Stomach (tissue), 8 donors: ENCODE measurements at regions not wholly inside any gene's neighbourhood (a gene's known extent, or its start where the extent isn't known, plus 50 kb on each side); places are given as distances from the start of the nearest gene placed in this dataset.

Experiments used
- DNase-seq, 2 donors: peaks; one replicate each; pipeline versions ENCODE4 v3.0.0 to v3.0.0-alpha.2; 2013 to 2019
- H3K27ac ChIP-seq, 5 donors: fragments of 200-600 bp in 4 of 5; sonication (generic) in 4 of 5; one replicate each; pipeline ENCODE4 v1.5.1; 2013 to 2019; ENCODE audit warnings: mild to moderate bottlenecking in 1 of 5, moderate library complexity in 1 of 5
- H3K27me3 ChIP-seq, 3 donors: fragments of 200-600 bp; sonication (generic); one replicate each; pipeline ENCODE4 v1.5.1; 2017 to 2019; ENCODE audit warnings: mixed run types in 1 of 3
- H3K36me3 ChIP-seq, 4 donors: fragments of 200-600 bp; sonication (generic); 1 replicate in 3 of 4; 2 replicates in 1 of 4; pipeline ENCODE4 v1.5.1; 2016 to 2019
- H3K4me1 ChIP-seq, 4 donors: fragments of 200-600 bp; sonication (generic); one replicate each; pipeline ENCODE4 v1.5.1; 2016 to 2019
- H3K4me3 ChIP-seq, 4 donors: fragments of 200-600 bp; sonication (generic) in 3 of 4; one replicate each; pipeline ENCODE4 v1.5.1; 2016 to 2019; ENCODE audit warnings: mild to moderate bottlenecking in 1 of 4
- H3K9me3 ChIP-seq, 4 donors: fragments of 200-600 bp; sonication (generic); one replicate each; pipeline ENCODE4 v1.5.1; 2016 to 2019
- EP300 ChIP-seq: sonication (generic); formaldehyde crosslinking; IDR thresholded peaks from one replicate; pipeline ENCODE4 v1.6.1; 2017; ENCODE audit warnings: antibody characterized with exemption
- POLR2A ChIP-seq, 4 donors: fragments of 450-650 bp; IDR thresholded peaks; one replicate each; pipeline ENCODE4 v1.6.1; 2016; ENCODE audit warnings: antibody characterized with exemption in 4 of 4, control low read depth in 2 of 4, mild to moderate bottlenecking in 1 of 4, moderate library complexity in 1 of 4
- POLR2AphosphoS5 ChIP-seq, 3 donors: sonication (generic); formaldehyde crosslinking; IDR thresholded peaks; one replicate each; pipeline ENCODE4 v1.6.1; 2016; ENCODE audit warnings: antibody characterized with exemption in 3 of 3
- WGBS, 5 donors: extraction: QIAGEN DNeasy Blood & Tissue Kit in 3 of 5; methylation state at CpG; one replicate each; pipeline versions ENCODE4 v1.1.5 to v1.1.7; 2013 to 2018; 5-methylcytosine and 5-hydroxymethylcytosine counted together
- intact Hi-C: fragments of 100-400 bp; cut with DNase I; formaldehyde crosslinking; loops from one replicate; pipeline ENCODE4 v1.15.1; 2023; ENCODE audit warnings: low total_unique reads
- TF ChIP-seq, protein P1 (sequence below), 7 experiments: fragments of 450-650 bp in 4 of 7; fragments of 200-600 bp in 3 of 7; sonication (generic) in 3 of 7; IDR thresholded peaks; one replicate each; pipeline ENCODE4 v1.5.1; 2016 to 2019; ENCODE audit warnings: antibody characterized with exemption in 7 of 7, control low read depth in 2 of 7, mild to moderate bottlenecking in 1 of 7
- donor health status: healthy with polysubstance abuse.
- donor health status: Bipolar disorder and iron deficiency.
- donor health status: healthy.

GRCh38 chr2:53460937-53461336, 306.7 kb upstream of the CHAC2 start:
- no peak for DNase-seq
- 84 to 93% (median 87%) methylated on average over 6 of the region's 6 CpGs for WGBS, 5 donors
- no peaks in the 10 kb centered on the region for H3K4me1 ChIP-seq
- intact Hi-C loops, result no loop called here
- no peak overlapping the region for H3K27ac ChIP-seq
- H3K36me3 ChIP-seq, result no peaks in the 10 kb centered on the region
- no peak overlapping the region for H3K4me3 ChIP-seq
- no peaks in the 10 kb centered on the region for H3K27me3 ChIP-seq
- no peak for TF ChIP-seq EP300
- TF ChIP-seq, protein P1, sequence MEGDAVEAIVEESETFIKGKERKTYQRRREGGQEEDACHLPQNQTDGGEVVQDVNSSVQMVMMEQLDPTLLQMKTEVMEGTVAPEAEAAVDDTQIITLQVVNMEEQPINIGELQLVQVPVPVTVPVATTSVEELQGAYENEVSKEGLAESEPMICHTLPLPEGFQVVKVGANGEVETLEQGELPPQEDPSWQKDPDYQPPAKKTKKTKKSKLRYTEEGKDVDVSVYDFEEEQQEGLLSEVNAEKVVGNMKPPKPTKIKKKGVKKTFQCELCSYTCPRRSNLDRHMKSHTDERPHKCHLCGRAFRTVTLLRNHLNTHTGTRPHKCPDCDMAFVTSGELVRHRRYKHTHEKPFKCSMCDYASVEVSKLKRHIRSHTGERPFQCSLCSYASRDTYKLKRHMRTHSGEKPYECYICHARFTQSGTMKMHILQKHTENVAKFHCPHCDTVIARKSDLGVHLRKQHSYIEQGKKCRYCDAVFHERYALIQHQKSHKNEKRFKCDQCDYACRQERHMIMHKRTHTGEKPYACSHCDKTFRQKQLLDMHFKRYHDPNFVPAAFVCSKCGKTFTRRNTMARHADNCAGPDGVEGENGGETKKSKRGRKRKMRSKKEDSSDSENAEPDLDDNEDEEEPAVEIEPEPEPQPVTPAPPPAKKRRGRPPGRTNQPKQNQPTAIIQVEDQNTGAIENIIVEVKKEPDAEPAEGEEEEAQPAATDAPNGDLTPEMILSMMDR (IDR thresholded peaks at IDR 0.05), result no peak
- TF ChIP-seq POLR2AphosphoS5 (IDR thresholded peaks at IDR 0.05), result no peak
- H3K9me3 ChIP-seq, result no peaks in the 10 kb centered on the region

DNA sequence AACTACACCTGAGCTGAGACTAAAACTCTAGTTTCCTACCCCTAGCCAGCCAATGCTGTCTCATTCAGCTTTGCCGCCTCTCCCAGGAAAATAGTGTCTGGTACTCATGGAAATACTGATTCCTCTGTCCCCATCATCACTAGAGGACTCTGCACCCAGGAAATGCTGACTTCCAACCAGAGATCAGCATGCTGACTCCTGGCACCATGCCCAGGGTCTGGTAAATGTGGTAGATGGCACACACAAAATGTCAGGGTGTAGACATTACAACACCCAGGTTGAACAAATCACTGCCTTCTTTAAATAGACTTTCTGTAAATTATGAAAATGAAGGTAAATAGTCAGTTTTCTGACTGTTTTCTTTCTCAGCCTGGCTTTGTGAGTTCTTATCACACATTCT, 307.3 kb upstream of the CHAC2 start:
- DNase-seq, result peak; percentile 14 to 47
- H3K4me3 ChIP-seq, result no peak overlapping the region
- no peaks in the 10 kb centered on the region for H3K9me3 ChIP-seq
- TF ChIP-seq EP300, result no peak
- TF ChIP-seq POLR2A (IDR thresholded peaks at IDR 0.05), result no peak
- TF ChIP-seq POLR2AphosphoS5 (IDR thresholded peaks at IDR 0.05), result no peak
- TF ChIP-seq, protein P1 (IDR thresholded peaks at IDR 0.05), result no peak
- H3K4me1 ChIP-seq, result no peaks in the 10 kb centered on the region
- H3K27me3 ChIP-seq, result no peaks in the 10 kb centered on the region
- H3K27ac ChIP-seq, result no peak overlapping the region
- H3K36me3 ChIP-seq, result no peaks in the 10 kb centered on the region
- 24 to 90% (median 55%) methylated on average over 1 of the region's 1 CpG for WGBS, 5 donors
- intact Hi-C loops, result no loop called here

- Histone ChIP-seq H3K27me3 (no peaks in the 10 kb centered on the region), H3K4me1 (peaks cover 0 to 9% (median 3%) of the 10 kb centered on the region in 4 donors), H3K9me3 (no peaks in the 10 kb centered on the region), H3K36me3 (no peaks in the 10 kb centered on the region), H3K27ac (no peak overlapping the region), H3K4me3 (no peak overlapping the region)
- no peak for DNase-seq
- intact Hi-C loops, result no loop called here
- WGBS, 5 donors, result 75 to 90% (median 79%) methylated on average over 6 of the region's 6 CpGs
- no peak for TF ChIP-seq POLR2AphosphoS5 (IDR thresholded peaks at IDR 0.05)
- TF ChIP-seq EP300, result no peak
- no peak for TF ChIP-seq POLR2A (IDR thresholded peaks at IDR 0.05)
- TF ChIP-seq, protein P1 (IDR thresholded peaks at IDR 0.05), result no peak
Observed at GRCh38 chr2:53455094-53455493, 312.5 kb upstream of the CHAC2 start.

DNA sequence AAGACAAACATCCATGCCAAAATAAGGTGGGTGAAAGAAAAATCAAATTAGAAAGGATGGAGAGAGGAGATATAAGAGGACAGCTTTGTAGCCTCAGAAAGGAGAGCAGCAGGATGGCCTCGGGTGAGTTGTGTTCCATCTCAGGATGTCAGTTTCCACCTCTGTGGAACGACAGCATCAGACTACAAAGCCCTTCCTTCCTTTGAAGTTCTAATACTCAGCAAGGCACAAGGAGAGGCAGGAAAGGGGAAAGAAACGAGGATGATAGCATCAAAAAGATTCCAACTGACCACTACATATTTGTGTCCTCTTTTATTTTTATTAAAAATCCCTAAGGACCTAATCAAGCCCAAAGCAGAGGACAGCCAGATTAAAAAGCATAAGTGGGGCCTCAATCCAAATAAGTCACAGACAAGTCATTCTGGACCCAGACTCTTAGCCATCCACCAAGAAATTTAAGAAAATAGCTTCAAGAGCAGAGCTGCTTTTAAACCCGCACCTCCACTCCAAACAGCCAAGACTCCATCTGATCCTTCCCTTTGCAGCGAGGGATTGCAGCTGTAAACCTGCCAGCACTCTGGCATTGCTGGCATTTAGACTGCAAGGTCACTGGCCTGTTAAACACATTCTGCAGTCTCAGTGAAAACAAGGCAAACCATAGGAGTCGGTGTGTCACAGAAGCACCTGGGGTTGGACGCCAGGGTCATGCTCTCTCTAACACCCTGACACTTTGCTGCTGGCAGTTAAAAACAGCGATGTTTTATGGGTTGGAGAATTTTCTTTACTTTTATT, 314.5 kb upstream of the CHAC2 start:
- peaks cover 0 to 9% (median 3%) of the 10 kb centered on the region in 4 donors for H3K4me1 ChIP-seq
- H3K27ac ChIP-seq, result no peak overlapping the region
- no peaks in the 10 kb centered on the region for H3K27me3 ChIP-seq
- no peaks in the 10 kb centered on the region for H3K9me3 ChIP-seq
- no peak overlapping the region for H3K4me3 ChIP-seq
- intact Hi-C loops, result no loop called here
- DNase-seq, result peak; percentile 10 to 52
- H3K36me3 ChIP-seq, result no peaks in the 10 kb centered on the region
- TF ChIP-seq EP300 (no peak), POLR2AphosphoS5 (IDR thresholded peaks at IDR 0.05) (no peak), POLR2A (IDR thresholded peaks at IDR 0.05) (no peak)
- TF ChIP-seq, protein P1 (IDR thresholded peaks at IDR 0.05), result no peak
- 34 to 45% (median 40%) methylated on average over 8 of the region's 8 CpGs for WGBS, 5 donors
